H9 (cell line): ENCODE measurements at regions not wholly inside any gene's neighbourhood (a gene's known extent, or its start where the extent isn't known, plus 50 kb on each side); places are given as distances from the start of the nearest gene placed in this dataset.

Experiments used
- DNase-seq: peaks from one replicate; pipeline ENCODE4 v3.0.0-alpha.2; 2017
- H2AFZ ChIP-seq: one replicate; pipeline ENCODE4 v1.6.1; 2013; ENCODE audit warnings: mild to moderate bottlenecking, low read length, control low read depth, moderate library complexity
- H2AK5ac ChIP-seq: 2 replicates; pipeline ENCODE4 v1.6.1; 2013; ENCODE audit warnings: low read length, control low read depth, mixed read lengths; ENCODE audit not compliant: insufficient read length
- H2BK120ac ChIP-seq: one replicate; pipeline ENCODE4 v1.6.1; 2013; ENCODE audit warnings: low read depth, mild to moderate bottlenecking, low read length, control low read depth, inconsistent platforms; ENCODE audit not compliant: poor library complexity, severe bottlenecking
- H2BK12ac ChIP-seq: 2 replicates; pipeline ENCODE4 v1.6.1; 2013; ENCODE audit warnings: low read length, control low read depth, mixed read lengths, low read depth; ENCODE audit not compliant: insufficient read length
- H2BK15ac ChIP-seq: 2 replicates; pipeline ENCODE4 v1.6.1; 2013; ENCODE audit warnings: low read depth, low read length, control low read depth
- H2BK20ac ChIP-seq: one replicate; pipeline ENCODE4 v1.6.1; 2013; ENCODE audit warnings: low read depth, mild to moderate bottlenecking, low read length, control low read depth, inconsistent platforms; ENCODE audit not compliant: poor library complexity, severe bottlenecking
- H2BK5ac ChIP-seq: 2 replicates; pipeline ENCODE4 v1.6.1; 2013; ENCODE audit warnings: low read length, control low read depth, mixed read lengths; ENCODE audit not compliant: insufficient read length
- H3K14ac ChIP-seq: 2 replicates; pipeline ENCODE4 v1.6.1; 2013; ENCODE audit warnings: low read length, control low read depth; ENCODE audit not compliant: insufficient read depth
- H3K18ac ChIP-seq: 2 replicates; pipeline ENCODE4 v1.6.1; 2013; ENCODE audit warnings: low read depth, mild to moderate bottlenecking, mixed read lengths, low read length, control low read depth; ENCODE audit not compliant: insufficient read length
- H3K23ac ChIP-seq: 2 replicates; pipeline ENCODE4 v1.6.1; 2013; ENCODE audit warnings: low read length, control low read depth, mixed read lengths, low read depth; ENCODE audit not compliant: insufficient read length
- H3K23me2 ChIP-seq: 2 replicates; pipeline ENCODE4 v1.6.1; 2013; ENCODE audit warnings: low read depth, mild to moderate bottlenecking, mixed read lengths, low read length, control low read depth; ENCODE audit not compliant: insufficient read length, poor library complexity, severe bottlenecking
- H3K27ac ChIP-seq: 2 replicates; pipeline ENCODE4 v1.5.1; 2013; ENCODE audit warnings: low read length, control low read depth, mixed read lengths, low read depth; ENCODE audit not compliant: insufficient read length
- H3K27me3 ChIP-seq: 2 replicates; pipeline ENCODE4 v1.6.1; 2013; ENCODE audit warnings: low read length, control low read depth, inconsistent platforms; ENCODE audit not compliant: insufficient read depth
- H3K4ac ChIP-seq: 2 replicates; pipeline ENCODE4 v1.6.1; 2013; ENCODE audit warnings: low read depth, mild to moderate bottlenecking, control low read depth, inconsistent platforms, low read length, moderate library complexity
- H3K4me1 ChIP-seq: 2 replicates; pipeline ENCODE4 v1.6.1; 2013; ENCODE audit warnings: low read length, control low read depth, inconsistent platforms; ENCODE audit not compliant: insufficient read depth
- H3K4me2 ChIP-seq: 2 replicates; pipeline ENCODE4 v1.6.1; 2013; ENCODE audit warnings: low read length, control low read depth, mixed read lengths; ENCODE audit not compliant: insufficient read length, insufficient read depth
- H3K56ac ChIP-seq: 2 replicates; pipeline ENCODE4 v1.6.1; 2013; ENCODE audit warnings: low read depth, mild to moderate bottlenecking, mixed read lengths, low read length, control low read depth; ENCODE audit not compliant: insufficient read length
- H3K79me1 ChIP-seq: 2 replicates; pipeline ENCODE4 v1.6.1; 2013; ENCODE audit warnings: low read depth, mild to moderate bottlenecking, moderate library complexity, low read length, control low read depth, inconsistent platforms; ENCODE audit not compliant: insufficient read depth, poor library complexity, severe bottlenecking
- H3K79me2 ChIP-seq: 2 replicates; pipeline ENCODE4 v1.6.1; 2013; ENCODE audit warnings: low read length, control low read depth, inconsistent platforms; ENCODE audit not compliant: insufficient read depth
- H3K9ac ChIP-seq: 2 replicates; pipeline ENCODE4 v1.6.1; 2013; ENCODE audit warnings: low read length, control low read depth, mixed read lengths; ENCODE audit not compliant: insufficient read length; ENCODE audit errors: extremely low read depth
- H3K9me3 ChIP-seq: one replicate; pipeline ENCODE4 v1.6.1; 2013; ENCODE audit warnings: low read depth, low read length, inconsistent platforms; ENCODE audit not compliant: control insufficient read depth
- H3T11ph ChIP-seq: one replicate; pipeline ENCODE4 v1.6.1; 2013; ENCODE audit warnings: mild to moderate bottlenecking, low read length, control low read depth, inconsistent platforms
- H4K20me1 ChIP-seq: one replicate; pipeline ENCODE4 v1.6.1; 2013; ENCODE audit not compliant: control insufficient read depth, insufficient read length, insufficient read depth
- H4K5ac ChIP-seq: 2 replicates; pipeline ENCODE4 v1.6.1; 2013; ENCODE audit warnings: low read depth, mild to moderate bottlenecking, mixed read lengths, low read length, control low read depth; ENCODE audit not compliant: insufficient read length
- H4K8ac ChIP-seq: replicated peaks from 2 replicates; pipeline ENCODE4 v1.6.1; 2013; ENCODE audit warnings: low read length, control low read depth, mixed read lengths, low read depth; ENCODE audit not compliant: insufficient read length
- H4K91ac ChIP-seq: 2 replicates; pipeline ENCODE4 v1.6.1; 2013; ENCODE audit warnings: low read depth, mild to moderate bottlenecking, moderate library complexity, mixed read lengths, low read length, control low read depth; ENCODE audit not compliant: insufficient read length
- H3K27ac Mint-ChIP-seq, 3 experiments: 2 replicates in 2 of 3; 3 replicates in 1 of 3; pipeline ENCODE4 v1.8.0; 2020 to 2021; ENCODE audit warnings: mixed read lengths in 3 of 3, mild to moderate bottlenecking in 1 of 3, moderate library complexity in 1 of 3
- H3K27me3 Mint-ChIP-seq: 2 replicates; pipeline ENCODE4 v1.8.0; 2021; ENCODE audit warnings: low read depth, mild to moderate bottlenecking, moderate library complexity, mixed read lengths
- H3K36me3 Mint-ChIP-seq, 3 experiments: 2 replicates in 2 of 3; 3 replicates in 1 of 3; pipeline ENCODE4 v1.8.0; 2020 to 2021; ENCODE audit warnings: low read depth in 3 of 3, mixed read lengths in 3 of 3; ENCODE audit not compliant: insufficient read depth in 1 of 3
- H3K4me1 Mint-ChIP-seq, 2 experiments: 2 replicates each; pipeline ENCODE4 v1.8.0; 2020; ENCODE audit warnings: mixed read lengths in 2 of 2
- H3K4me3 Mint-ChIP-seq, 2 experiments: 2 replicates in 1 of 2; 3 replicates in 1 of 2; pipeline ENCODE4 v1.8.0; 2020 to 2021; ENCODE audit warnings: mild to moderate bottlenecking in 2 of 2, mixed read lengths in 2 of 2, moderate library complexity in 1 of 2
- H3K9me3 Mint-ChIP-seq, 2 experiments: 2 replicates in 1 of 2; 3 replicates in 1 of 2; pipeline ENCODE4 v1.8.0; 2020; ENCODE audit warnings: mild to moderate bottlenecking in 2 of 2, mixed read lengths in 2 of 2, moderate library complexity in 1 of 2
- CTCF ChIP-seq: fragments of 200-600 bp; sonication (generic); conservative IDR thresholded peaks from 3 replicates; pipeline ENCODE4 v1.8.0; 2021; ENCODE audit warnings: antibody characterized with exemption, mild to moderate bottlenecking
- WGBS: extraction: QIAGEN DNeasy Blood & Tissue Kit; methylation state at CpG from one replicate; pipeline ENCODE4 v1.1.7; 2013; ENCODE audit warnings: missing lambda C conversion rate, low lambda C conversion rate, mixed read lengths; ENCODE audit not compliant: insufficient read length; ENCODE audit errors: extremely low coverage; 5-methylcytosine and 5-hydroxymethylcytosine counted together

GRCh38 chr4:123050018-123050417 is 127.6 kb upstream of the NUDT6 start:
- H3T11ph ChIP-seq: no peak overlapping the region
- no peak overlapping the region for H3K9ac ChIP-seq
- H4K91ac ChIP-seq: no peak overlapping the region
- DNase-seq: no peak
- no peak for TF ChIP-seq CTCF
- no peak overlapping the region for H3K14ac ChIP-seq
- H3K79me2 ChIP-seq: no peaks in the 10 kb centered on the region
- Mint-ChIP-seq H3K27me3 (no peaks in the 10 kb centered on the region), H3K9me3 (peaks cover 15 to 38% of the 10 kb centered on the region in 2 experiments), H3K4me1 (no peaks in the 10 kb centered on the region), H3K36me3 (peaks cover 28 to 55% (median 47%) of the 10 kb centered on the region in 3 experiments), H3K4me3 (no peak overlapping the region), H3K27ac (no peak overlapping the region)
- no peaks in the 10 kb centered on the region for H3K9me3 ChIP-seq
- no peaks in the 10 kb centered on the region for H3K4me1 ChIP-seq
- H3K18ac ChIP-seq: no peak overlapping the region
- no peaks in the 10 kb centered on the region for H3K79me1 ChIP-seq
- no peak overlapping the region for H3K4ac ChIP-seq
- no peak overlapping the region for H3K27ac ChIP-seq
- H2AFZ ChIP-seq: no peak overlapping the region
- no peak overlapping the region for H4K5ac ChIP-seq
- H2BK5ac ChIP-seq: no peak overlapping the region
- no peak overlapping the region for H2BK20ac ChIP-seq
- no peak overlapping the region for H2BK15ac ChIP-seq
- no peak overlapping the region for H4K8ac ChIP-seq
- no peak overlapping the region for H2AK5ac ChIP-seq
- WGBS: no CpG with 5 or more reads among the region's 2 CpGs
- H3K4me2 ChIP-seq: no peak overlapping the region
- H2BK120ac ChIP-seq: no peak overlapping the region
- H3K56ac ChIP-seq: no peak overlapping the region
- H4K20me1 ChIP-seq: no peaks in the 10 kb centered on the region
- H3K27me3 ChIP-seq: no peaks in the 10 kb centered on the region
- H2BK12ac ChIP-seq: no peak overlapping the region
- no peak overlapping the region for H3K23ac ChIP-seq
- H3K23me2 ChIP-seq: no peaks in the 10 kb centered on the region
